GM20431 (cell line): ENCODE measurements at regions not wholly inside any gene's neighbourhood (a gene's known extent, or its start where the extent isn't known, plus 50 kb on each side); places are given as distances from the start of the nearest gene placed in this dataset.
"Not testable (repeated sequence)": the region's sequence is repeated elsewhere in the genome, so short reads cannot be mapped to it uniquely, and the experiment has no call there.

ENCODE experiments used
- in situ Hi-C: fragments of 300-500 bp; cut with MseI, MboI; formaldehyde crosslinking; loops from one replicate; pipeline ENCODE4 v1.15.0; 2020; ENCODE audit warnings: low sequenced_read_pairs; ENCODE audit not compliant: unreplicated experiment

DNA sequence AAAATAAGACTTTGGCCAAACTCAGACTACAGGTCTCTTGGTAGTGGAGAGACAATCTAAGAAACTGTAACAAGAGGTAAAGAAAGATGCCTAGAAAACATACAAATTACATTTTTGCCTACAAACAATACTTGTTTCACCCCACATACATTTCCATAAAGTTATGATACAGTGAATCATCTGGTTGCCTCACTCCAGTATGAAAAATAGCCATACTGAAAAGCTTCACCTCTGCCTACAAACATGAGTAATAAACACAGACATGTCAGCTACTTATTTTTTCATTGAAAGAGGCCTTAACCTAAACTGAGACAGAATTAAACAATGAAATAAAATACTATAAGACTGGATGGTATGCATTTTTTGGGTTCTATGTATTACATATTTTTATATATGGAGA, 1463.0 kb downstream of the FAM181B start:
- in situ Hi-C loops, result no loop called here

DNA sequence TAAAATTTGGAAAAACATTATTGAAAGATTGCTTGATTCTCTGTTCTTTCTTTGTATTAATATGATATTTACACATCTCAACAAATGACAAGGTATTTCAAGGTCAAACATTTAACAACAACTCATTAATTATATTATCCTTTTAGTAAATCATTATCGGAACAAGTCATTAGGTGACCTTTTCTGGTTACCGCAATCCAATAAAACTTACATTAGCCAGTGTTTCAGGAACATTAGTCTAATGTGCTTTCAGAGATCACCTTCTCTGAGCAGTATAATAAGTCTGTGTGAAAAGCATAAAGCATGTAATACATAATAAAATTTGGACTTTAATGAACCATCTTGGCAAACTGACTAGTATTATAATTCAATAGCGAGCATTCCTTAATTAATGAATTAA, 1466.4 kb downstream of the FAM181B start:
- in situ Hi-C loops, result no loop called here

DNA sequence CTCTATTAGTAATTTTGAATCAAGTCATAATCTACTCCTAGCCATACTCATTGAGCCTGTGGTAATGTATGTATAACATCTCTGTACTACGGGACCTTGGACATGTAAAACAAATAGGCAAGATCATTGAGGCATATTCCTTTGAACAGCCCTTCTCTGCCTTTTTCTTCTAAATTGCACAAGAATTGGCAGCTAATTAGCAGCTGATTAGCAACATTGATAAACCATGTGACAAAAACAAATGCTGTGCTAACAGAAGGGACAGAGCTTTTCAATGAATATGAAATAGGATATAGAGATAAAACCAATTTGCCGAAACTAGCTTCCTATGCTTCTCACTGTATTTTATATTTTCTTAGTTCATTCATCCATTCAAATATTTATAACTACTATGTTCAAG, 1474.2 kb downstream of the FAM181B start:
- in situ Hi-C loops, result no loop called here

DNA sequence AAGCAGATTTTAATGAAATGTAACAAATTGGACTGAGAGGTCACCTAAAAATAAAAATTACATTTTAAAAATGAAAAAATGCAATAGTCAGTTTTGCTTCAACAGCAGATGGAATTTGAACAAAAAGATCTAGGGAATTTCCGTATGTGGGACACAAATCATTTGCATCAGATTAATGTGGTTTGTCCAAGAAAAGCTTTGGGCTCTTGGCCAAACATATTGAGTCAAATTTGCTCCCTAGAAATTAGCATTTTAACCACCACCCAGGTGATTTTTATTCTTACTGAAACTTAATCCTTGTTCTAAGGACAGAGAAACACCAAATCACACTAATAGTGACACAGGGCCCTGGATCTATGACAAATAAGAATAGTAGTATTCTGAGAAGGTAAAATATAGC, 1477.8 kb downstream of the FAM181B start:
- in situ Hi-C loops, result no loop called here

DNA sequence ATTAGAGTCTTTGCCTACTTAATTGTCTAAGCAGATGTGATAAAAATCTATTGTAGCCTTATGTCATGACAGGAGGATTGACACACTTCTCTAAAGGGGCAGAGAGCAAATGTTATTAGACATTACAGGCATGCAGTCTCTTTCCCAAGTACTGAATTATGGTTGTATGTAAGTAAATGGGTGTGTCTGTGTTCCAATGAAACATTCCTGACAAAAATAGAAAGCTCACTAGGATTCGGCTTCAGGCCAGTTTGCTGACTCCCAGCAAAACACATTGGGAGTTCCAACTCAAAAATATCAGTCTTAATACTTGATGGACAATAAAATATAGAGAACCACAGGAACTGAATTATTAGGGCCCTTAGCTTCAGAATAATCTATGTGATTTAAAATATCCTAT, 1480.4 kb downstream of the FAM181B start:
- in situ Hi-C loops, result no loop called here

DNA sequence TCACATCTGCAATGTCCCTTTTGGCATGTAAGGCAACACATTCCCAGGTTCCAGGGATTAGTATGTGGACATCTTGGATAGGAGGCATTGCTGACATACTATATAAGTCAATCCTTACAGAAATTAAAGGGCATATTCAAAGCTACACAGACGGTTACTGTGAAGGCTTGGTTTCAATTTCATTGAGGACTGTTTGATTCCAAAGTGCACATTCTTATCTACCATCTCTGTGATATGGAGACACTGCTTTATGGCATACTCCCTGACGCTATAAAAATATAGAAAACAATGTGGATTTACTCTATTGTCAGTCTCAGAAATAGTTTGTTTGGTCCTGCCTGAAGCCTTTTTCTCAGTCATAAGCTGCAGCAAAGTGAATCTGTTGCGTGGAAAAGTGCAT, 1486.7 kb downstream of the FAM181B start:
- in situ Hi-C loops, result no loop called here

DNA sequence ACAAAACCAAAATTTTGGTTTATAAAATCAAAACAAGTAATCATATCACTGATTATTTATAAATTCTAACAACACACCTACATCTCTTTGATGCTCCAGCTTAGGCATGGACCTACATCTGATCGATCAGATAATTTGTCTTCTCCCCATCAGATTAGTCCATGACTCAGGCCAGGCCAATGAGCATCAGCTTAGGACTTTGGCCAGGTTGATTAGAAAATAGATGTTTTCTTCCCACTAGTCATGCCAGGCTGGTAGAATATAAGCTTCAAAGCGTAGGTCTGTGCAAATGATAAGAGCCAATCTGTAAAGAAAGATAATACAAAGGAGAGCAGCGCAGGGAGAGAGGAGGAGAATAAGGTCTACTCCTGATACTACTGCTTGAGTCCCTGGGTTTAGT, 1487.9 kb downstream of the FAM181B start:
- in situ Hi-C loops, result no loop called here

DNA sequence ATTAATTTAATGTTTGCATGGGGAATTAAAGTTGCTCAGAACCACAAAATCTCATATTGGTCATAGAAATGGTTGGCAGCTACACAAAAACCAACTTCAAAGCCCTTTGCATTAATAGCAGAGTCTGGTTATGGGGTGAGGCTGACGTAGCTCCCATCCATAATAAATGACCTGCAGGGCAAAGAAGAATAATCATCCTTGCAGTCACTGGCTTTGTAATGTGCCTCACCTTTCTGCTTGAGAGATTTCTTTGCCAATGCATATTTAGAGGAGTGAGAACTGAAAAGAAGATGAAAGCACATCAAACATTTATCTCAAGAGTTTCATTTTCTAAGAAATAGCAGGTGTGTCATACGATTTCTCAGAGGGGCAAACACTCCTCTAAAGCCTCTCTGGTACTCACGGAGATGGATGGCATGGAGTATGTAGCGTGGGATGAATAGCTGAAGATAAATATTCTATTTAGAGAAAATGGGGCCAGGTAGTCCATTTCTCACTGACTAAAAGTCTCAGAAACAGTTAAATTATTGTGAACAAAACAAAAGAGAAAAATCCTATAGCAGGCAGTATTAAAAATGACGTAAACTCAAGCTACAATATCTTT, 1491.9 kb downstream of the FAM181B start:
- in situ Hi-C loops, result no loop called here

DNA sequence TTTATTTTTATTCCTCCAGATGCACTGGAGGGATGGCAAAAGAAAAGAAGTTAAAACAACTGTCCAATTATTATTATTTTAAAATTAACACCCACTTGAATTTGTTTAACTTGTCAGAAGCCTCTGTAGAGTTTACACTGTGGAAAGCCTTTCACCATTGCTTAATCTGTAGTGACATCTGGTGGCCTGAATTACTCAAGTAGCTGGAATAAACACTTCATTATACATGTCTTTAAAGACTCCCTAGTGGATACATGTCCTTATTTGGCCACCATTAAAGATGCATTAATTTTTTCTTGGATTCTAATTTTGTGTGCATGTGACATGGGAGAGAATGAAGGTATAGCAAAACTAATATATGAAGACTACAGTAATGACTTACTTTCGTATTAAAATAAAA, 1496.5 kb downstream of the FAM181B start:
- in situ Hi-C loops, result no loop called here

DNA sequence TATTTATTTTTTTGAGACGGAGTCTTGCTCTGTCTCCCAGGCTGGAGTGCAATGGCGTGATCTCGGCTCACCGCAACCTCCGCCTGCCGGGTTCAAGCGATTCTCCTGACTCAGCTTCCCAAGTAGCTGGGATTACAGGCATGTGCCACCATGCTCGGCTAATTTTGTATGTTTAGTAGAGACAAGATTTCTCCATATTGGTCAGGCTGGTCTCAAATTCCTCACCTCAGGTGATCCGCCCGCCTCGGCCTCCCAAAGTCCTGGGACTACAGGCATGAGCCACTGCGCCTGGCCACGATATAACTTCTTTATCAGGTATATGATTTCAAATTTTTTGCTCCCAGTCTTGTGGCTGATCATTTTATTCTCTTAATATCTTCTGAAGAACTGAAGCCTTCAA, 1506.3 kb downstream of the FAM181B start:
- in situ Hi-C loops, result not testable (repeated sequence)

DNA sequence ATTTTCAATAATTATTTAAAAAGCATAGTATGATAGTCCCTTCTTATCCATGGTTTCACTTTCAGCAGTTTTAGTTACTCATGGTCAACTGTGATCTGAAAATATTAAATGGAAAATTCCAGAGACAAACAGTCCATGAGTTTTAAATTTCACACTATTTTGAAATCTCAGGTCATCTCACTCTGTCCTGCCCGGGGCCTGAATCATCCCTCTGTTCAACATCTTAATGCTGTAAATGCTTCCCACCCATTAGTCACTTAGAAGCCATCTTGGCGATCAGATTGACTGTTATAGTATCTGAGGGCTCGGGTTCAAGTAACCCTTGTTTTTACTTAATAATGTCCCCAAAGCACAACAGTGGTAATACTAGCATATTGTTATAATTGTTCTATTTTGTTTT, 1509.3 kb downstream of the FAM181B start:
- in situ Hi-C loops, result no loop called here

DNA sequence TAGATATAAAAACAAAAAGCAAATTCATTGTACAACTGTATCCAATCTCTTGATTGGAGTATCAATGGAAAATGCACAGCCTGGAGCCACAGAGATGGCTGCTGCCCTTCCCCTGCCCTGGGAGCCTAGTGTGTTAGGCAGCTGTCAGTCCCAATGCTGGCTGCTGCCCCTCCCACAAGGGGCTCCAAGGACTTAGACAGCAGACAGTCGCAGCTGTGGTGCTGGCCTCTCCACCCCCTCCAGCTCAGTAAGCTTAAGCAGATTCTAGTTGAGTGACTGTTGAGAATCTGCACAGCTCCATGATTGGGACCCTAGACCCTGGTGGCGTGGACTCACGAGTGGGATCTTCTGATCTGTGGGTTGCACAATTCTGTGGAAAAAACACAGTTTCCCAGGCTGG, 1511.2 kb downstream of the FAM181B start:
- in situ Hi-C loops, result no loop called here

DNA sequence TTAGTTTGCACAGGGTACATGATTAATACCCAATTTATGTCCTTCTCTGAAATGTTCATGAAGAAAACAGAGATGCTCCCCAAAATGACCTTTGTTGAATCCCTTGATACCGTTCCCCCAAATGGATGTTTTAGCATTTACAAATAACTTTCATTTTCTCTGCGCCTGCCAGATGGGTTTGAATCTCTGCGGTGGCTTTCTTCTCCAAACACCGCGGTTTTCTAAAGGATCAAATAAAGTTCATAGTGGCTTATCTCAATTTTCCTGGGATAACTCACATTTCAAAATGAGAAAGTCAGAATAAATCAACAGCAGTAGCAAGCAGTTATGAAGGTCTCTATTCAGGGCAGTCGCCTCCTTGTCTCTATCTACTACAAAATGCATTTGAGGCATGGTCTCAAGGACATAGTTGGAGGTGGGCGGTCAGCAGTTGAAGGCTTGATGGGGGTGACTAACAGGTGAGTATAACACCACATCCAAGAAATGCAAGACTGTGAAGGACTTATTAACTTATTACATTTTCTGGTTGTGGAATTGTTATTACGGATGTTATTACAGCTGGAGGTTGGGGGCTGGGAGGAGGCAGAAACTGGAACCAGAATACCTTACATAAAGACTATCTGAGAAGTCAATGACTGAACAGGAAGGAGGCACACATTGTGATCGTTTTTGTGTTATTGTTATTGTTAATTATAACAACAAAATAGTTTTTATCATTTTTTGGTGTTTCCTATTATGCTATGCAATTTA, 1513.3 kb downstream of the FAM181B start:
- in situ Hi-C loops, result no loop called here

DNA sequence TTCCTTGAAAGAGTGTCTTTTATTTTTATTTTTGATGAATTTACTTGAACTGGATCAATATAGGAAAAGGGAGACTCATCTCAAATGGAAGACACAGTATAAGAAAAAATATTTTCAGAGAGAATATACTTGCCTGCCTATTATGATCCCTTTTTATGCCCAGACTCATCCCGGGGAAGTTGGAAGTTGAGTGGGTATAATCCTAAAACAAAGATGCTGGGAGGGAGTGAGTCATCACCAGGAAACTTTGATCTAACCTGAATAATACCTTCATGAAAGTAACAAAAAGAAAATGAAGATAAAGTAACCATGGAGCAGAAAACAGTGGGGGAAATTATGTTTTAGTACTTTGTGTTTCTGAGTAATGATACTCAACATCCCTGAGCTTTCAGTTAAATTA, 1514.0 kb downstream of the FAM181B start:
- in situ Hi-C loops, result no loop called here

DNA sequence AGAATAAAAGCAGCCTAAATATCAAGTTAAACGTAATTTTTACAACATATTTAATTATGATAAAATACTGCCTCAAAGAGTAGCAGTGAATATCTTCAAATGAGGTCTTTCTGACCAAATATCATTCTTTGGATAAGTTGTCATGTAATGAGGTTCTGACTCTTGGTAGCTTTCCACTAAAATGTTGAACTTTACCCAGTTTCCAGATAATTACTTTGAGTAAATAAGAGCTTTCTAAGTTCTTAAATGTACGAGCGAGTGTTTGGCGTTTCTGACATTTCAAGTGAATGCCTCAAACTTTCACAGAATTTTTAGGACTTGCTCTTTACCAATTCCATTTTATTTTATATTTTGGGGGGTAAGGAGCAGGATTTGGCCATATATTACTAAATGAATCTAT, 1515.2 kb downstream of the FAM181B start:
- in situ Hi-C loops, result no loop called here

DNA sequence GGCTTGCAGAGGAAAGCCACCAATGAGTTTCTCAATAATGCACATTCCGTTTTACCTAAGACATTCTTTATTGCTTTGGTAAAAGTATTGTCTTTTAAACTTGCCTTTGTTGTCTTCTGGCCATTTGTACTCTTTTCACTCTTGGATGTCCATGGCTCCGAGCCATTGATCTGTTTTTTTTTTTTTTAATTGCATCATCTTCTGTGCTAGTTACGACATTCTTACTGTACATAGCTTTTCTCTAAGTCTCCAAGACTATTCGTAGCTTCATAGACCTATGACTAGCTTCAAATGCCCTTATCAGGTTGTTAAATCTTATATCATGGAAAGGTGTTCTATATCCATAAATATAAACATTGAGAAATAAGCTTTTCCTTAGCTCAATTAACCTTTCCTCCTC, 1522.6 kb downstream of the FAM181B start:
- in situ Hi-C loops, result no loop called here

DNA sequence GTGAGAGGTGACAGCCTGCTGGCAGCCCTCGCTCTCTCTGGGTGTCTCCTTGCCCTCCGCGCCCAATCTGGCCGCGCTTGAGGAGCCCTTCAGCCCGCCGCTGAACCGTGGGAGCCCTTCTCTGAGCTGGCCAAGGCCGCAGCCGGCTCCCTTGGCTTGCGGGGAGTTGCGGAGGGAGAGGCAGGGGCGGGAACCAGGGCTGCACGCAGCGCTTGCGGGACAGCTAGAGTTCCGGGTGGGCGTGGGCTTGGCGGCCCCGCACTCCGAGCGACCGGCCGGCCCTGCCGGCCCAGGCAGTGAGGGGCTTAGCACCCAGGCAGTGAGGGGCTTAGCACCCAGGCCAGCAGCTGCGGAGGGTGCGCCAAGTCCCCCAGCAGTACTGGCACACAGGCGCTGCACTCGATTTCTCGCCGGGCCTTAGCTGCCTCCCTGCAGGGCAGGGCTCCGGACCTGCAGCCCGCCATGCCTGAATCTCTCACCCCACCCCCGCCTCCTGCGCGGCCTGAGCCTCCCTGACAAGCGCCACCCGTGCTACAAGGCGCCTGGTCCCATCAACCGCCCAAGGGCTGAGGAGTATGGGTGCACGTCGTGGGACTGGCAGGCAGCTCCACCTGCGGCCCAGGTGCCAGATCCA, 1526.1 kb downstream of the FAM181B start:
- in situ Hi-C loops, result no loop called here

DNA sequence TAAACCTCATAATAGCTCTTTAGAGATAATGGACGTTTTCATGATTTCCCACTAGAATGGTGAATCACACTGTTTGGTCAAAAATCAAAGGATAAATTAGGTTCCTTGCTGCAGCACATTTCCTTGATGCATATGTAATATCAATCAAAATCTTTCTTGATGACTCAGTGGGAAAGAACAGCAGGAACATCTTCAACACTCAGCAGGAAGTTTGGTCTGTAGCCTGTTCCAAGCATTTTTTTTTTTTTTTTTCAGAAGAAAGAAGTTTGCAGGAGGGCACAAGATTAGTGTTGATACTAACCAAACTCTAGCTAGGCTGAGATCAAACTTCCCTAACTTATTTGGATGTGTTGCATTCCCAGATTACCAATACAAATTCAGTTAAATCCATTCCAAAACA, 1529.8 kb downstream of the FAM181B start:
- in situ Hi-C loops, result no loop called here

DNA sequence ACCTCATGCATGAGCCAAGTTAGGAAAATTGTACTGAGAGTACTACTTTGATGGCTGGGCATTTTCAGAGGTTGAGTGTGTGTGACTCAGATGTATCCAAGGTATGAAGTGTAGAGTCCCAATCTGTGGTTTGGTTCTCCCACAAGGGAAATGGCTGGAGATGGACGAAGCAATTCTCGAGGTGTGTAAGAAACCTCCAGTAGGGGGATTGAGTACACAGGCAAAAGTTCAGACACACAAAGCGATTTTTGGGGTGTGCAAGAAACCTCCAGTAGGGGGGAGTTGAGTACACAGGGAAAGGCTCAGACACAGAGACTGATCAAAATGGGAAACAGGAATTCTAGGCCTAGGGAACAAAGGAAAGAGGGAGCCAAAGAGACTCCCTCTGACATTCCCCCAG, 1536.3 kb downstream of the FAM181B start:
- in situ Hi-C loops, result no loop called here

DNA sequence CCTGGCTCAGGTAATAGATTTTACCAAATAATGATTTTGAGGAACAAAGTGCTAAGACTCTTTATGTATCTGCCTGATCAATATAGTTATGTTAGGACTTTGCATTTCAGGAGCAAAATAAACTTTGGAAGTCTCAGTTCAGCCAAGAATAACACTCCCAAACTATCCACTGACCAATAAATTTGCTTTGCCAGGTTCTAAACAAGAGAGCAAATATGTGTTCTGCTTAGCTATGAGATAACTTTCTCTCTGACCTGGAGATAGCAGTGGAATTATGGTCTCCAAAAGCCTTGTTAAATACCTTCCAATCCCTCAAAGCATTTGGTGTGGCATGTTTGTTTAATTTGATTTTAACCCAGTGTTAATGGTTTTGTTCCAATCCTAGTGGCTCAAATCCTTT, 1541.1 kb downstream of the FAM181B start:
- in situ Hi-C loops, result no loop called here

DNA sequence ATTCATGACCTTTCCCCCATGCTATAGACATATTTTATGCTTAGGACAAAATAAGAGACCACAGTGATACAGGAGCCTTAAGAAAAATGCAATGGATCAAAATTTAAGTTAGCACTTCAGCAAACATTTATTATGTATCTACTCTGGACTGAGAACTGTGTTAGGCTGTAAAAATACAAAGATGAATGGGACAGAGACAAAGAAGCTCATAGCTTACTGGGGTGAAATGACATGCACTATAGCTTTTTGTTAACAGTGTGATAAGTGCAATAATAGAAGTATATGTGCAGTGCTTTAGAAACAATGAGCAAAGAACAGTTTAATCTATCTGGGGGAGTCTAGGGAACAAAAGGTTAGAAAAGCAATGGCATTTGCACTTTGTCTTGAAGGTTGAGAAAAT, 1543.1 kb downstream of the FAM181B start:
- in situ Hi-C loops, result no loop called here

DNA sequence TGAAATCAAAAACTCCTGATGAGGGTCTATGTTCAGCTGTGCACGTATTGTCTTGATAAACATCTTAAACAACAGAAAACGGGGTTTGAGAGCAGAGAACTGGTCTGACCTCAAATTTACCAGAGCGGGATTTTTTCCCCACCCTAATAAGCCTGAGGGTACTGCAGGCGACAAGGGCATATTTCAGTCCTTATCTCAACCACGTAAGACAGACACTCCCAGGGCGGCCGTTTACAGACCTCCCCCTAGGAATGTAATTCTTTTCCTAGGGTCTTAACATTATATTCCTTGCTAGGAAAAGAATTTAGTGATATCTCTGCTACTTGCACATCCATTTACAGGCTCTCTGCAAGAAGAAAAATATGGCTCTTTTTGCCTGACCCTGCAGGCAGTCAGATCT, 1546.6 kb downstream of the FAM181B start:
- in situ Hi-C loops, result not testable (repeated sequence)
